ENCODE measurements at regions not wholly inside any gene's neighbourhood (a gene's known extent, or its start where the extent isn't known, plus 50 kb on each side); places are given as distances from the start of the nearest gene placed in this dataset.

- no peak overlapping the region for H3K9ac ChIP-seq (ENCODE audit: control insufficient read depth, extremely low read depth, insufficient read depth, low read length)
- H3K9me1 ChIP-seq (ENCODE audit: control insufficient read depth, extremely low read depth, insufficient read depth, low read length) = no peaks in the 10 kb centered on the region
- dilution Hi-C loops (cut with MboI; ENCODE audit: extremely low pct_ligation_motif_present, low sequenced_read_pairs) = no loop called here
- H3K4me2 ChIP-seq (ENCODE audit: control insufficient read depth, extremely low read depth, insufficient read depth, low read depth, low read length) = no peak overlapping the region
- no peaks in the 10 kb centered on the region for H3K79me2 ChIP-seq (ENCODE audit: control insufficient read depth, insufficient read depth, low read length)
- TF ChIP-seq EZH2 (IDR thresholded peaks at IDR 0.05; ENCODE audit: low read length) (no peak), CTCF (optimal IDR thresholded peaks at IDR 0.05 in 1 of 3, IDR thresholded peaks at IDR 0.05 in 1 of 3, conservative IDR thresholded peaks at IDR 0.05 in 1 of 3; ENCODE audit: extremely low read depth in 1 of 3, insufficient read depth in 2 of 3, low read length in 3 of 3) (no peak)
- DNase-seq (ENCODE audit: low read depth, low spot score) (no peak), FAIRE-seq (no peak)
- no peak overlapping the region for H3K27ac ChIP-seq (ENCODE audit: control insufficient read depth, insufficient read depth, low read length)
- no peak overlapping the region for H2AFZ ChIP-seq (ENCODE audit: control insufficient read depth, low read length)
- H3K9me3 ChIP-seq (ENCODE audit: control insufficient read depth, low read depth, low read length) = no peaks in the 10 kb centered on the region
- H3K4me3 ChIP-seq (ENCODE audit: control insufficient read depth in 2 of 3, extremely low read depth in 1 of 3, insufficient read depth in 2 of 3, low read depth in 1 of 3, low read length in 3 of 3) = no peak overlapping the region
- H3K36me3 ChIP-seq (ENCODE audit: control insufficient read depth in 2 of 2, extremely low read depth in 1 of 2, insufficient read depth in 2 of 2, low read length in 2 of 2) = no peaks in the 10 kb centered on the region
- H3K4me1 ChIP-seq (ENCODE audit: control insufficient read depth, extremely low read depth, insufficient read depth, low read length) = no peaks in the 10 kb centered on the region
- no peaks in the 10 kb centered on the region for H3K27me3 ChIP-seq (ENCODE audit: control insufficient read depth, extremely low read depth, insufficient read depth, low read length)
- no peaks in the 10 kb centered on the region for H4K20me1 ChIP-seq (ENCODE audit: control insufficient read depth, extremely low read depth, insufficient read depth, low read length)
Observed at GRCh38 chr12:84561351-84561750, 351.2 kb downstream of the SLC6A15 start.

- Histone ChIP-seq H4K20me1 (ENCODE audit: control insufficient read depth, extremely low read depth, insufficient read depth, low read length) (no peaks in the 10 kb centered on the region), H3K79me2 (ENCODE audit: control insufficient read depth, insufficient read depth, low read length) (no peaks in the 10 kb centered on the region), H3K4me2 (ENCODE audit: control insufficient read depth, extremely low read depth, insufficient read depth, low read depth, low read length) (no peak overlapping the region), H3K4me3 (ENCODE audit: control insufficient read depth in 2 of 3, extremely low read depth in 1 of 3, insufficient read depth in 2 of 3, low read depth in 1 of 3, low read length in 3 of 3) (no peak overlapping the region), H3K27me3 (ENCODE audit: control insufficient read depth, extremely low read depth, insufficient read depth, low read length) (no peaks in the 10 kb centered on the region), H3K9me1 (ENCODE audit: control insufficient read depth, extremely low read depth, insufficient read depth, low read length) (no peaks in the 10 kb centered on the region), H3K4me1 (ENCODE audit: control insufficient read depth, extremely low read depth, insufficient read depth, low read length) (no peaks in the 10 kb centered on the region), H3K27ac (ENCODE audit: control insufficient read depth, insufficient read depth, low read length) (no peak overlapping the region), H3K9ac (ENCODE audit: control insufficient read depth, extremely low read depth, insufficient read depth, low read length) (no peak overlapping the region), H3K36me3 (ENCODE audit: control insufficient read depth in 2 of 2, extremely low read depth in 1 of 2, insufficient read depth in 2 of 2, low read length in 2 of 2) (no peaks in the 10 kb centered on the region), H3K9me3 (ENCODE audit: control insufficient read depth, low read depth, low read length) (no peaks in the 10 kb centered on the region), H2AFZ (ENCODE audit: control insufficient read depth, low read length) (no peak overlapping the region)
- DNase-seq (ENCODE audit: low read depth, low spot score) (no peak), FAIRE-seq (no peak)
- no peak for TF ChIP-seq EZH2 (IDR thresholded peaks at IDR 0.05; ENCODE audit: low read length)
- TF ChIP-seq CTCF (optimal IDR thresholded peaks at IDR 0.05 in 1 of 3, IDR thresholded peaks at IDR 0.05 in 1 of 3, conservative IDR thresholded peaks at IDR 0.05 in 1 of 3; ENCODE audit: extremely low read depth in 1 of 3, insufficient read depth in 2 of 3, low read length in 3 of 3) = no peak
- dilution Hi-C loops (cut with MboI; ENCODE audit: extremely low pct_ligation_motif_present, low sequenced_read_pairs) = no loop called here
Observed at GRCh38 chr12:84554199-84554723, 358.3 kb downstream of the SLC6A15 start.

All from keratinocyte (primary cell).